ENCODE measurements at regions not wholly inside any gene's neighbourhood (a gene's known extent, or its start where the extent isn't known, plus 50 kb on each side); places are given as distances from the start of the nearest gene placed in this dataset.

DNA sequence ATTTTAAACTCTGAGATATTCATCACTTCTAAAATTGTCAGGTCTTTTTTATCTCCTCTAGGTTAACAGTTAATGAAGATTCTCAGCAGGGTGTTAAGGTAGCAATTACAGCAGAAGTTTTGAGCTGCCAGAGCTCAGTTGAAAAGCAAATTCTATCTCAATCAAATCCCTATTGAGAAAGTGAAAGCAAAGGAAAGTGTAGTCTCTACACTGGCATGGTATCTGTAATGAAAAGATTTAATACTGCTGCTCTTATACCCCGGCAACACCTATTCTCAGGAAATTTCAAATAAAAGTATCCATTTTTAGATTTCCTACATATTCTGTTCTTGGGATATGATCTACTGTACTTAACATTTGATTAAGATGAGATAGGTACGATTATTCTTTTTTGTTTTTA, 913.5 kb downstream of the MRPL39 start:
- no peak for TF ChIP-seq POLR2AphosphoS5 (IDR thresholded peaks at IDR 0.05; ENCODE audit: borderline replicate concordance, low read depth, low read length)
- no peak for TF ChIP-seq EZH2 (IDR thresholded peaks at IDR 0.05)

Data from SK-N-MC (cell line).